ENCODE measurements at regions not wholly inside any gene's neighbourhood (a gene's known extent, or its start where the extent isn't known, plus 50 kb on each side); places are given as distances from the start of the nearest gene placed in this dataset.

DNA sequence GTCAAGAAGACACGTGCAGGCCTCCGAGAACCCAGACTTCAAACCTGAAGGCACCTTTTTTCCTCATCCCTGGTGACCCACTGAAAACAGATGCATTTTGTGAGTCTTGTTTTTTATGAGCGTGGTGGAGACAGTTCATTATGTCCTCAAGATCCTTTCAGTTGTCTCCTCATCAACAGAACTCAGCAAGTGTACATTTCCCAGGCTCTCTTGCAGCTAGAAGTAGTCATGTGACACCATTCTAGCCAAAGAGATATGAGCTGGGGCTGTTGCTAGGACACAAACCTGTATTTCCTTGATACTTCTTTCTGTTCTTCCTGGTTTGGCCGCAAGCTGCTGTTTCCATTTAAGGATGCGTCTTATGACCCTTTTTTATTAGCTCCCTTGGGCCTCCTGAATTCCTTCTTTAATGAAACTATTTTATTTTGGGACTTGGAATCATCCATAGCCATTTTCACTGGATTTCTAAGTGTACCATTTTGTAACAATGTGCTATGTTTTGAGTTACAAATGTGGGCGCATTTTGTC, 135.7 kb upstream of the FOXF1 start:
- DNase-seq (ENCODE audit: low read depth in 1 of 2, low spot score in 1 of 2) = no peak
- no peak overlapping the region for H3K4me3 ChIP-seq (replicated peaks; ENCODE audit: insufficient read depth, low read length)
- H3K27me3 ChIP-seq (ENCODE audit: insufficient read depth, poor library complexity, severe bottlenecking) = no peaks in the 10 kb centered on the region
- no peak overlapping the region for H3K27ac ChIP-seq (replicated peaks)
- TF ChIP-seq POLR2AphosphoS5 (IDR thresholded peaks at IDR 0.05; ENCODE audit: low read depth) (no peak), GABPA (IDR thresholded peaks at IDR 0.05; ENCODE audit: low read depth) (no peak)
- TF ChIP-seq, protein P1, sequence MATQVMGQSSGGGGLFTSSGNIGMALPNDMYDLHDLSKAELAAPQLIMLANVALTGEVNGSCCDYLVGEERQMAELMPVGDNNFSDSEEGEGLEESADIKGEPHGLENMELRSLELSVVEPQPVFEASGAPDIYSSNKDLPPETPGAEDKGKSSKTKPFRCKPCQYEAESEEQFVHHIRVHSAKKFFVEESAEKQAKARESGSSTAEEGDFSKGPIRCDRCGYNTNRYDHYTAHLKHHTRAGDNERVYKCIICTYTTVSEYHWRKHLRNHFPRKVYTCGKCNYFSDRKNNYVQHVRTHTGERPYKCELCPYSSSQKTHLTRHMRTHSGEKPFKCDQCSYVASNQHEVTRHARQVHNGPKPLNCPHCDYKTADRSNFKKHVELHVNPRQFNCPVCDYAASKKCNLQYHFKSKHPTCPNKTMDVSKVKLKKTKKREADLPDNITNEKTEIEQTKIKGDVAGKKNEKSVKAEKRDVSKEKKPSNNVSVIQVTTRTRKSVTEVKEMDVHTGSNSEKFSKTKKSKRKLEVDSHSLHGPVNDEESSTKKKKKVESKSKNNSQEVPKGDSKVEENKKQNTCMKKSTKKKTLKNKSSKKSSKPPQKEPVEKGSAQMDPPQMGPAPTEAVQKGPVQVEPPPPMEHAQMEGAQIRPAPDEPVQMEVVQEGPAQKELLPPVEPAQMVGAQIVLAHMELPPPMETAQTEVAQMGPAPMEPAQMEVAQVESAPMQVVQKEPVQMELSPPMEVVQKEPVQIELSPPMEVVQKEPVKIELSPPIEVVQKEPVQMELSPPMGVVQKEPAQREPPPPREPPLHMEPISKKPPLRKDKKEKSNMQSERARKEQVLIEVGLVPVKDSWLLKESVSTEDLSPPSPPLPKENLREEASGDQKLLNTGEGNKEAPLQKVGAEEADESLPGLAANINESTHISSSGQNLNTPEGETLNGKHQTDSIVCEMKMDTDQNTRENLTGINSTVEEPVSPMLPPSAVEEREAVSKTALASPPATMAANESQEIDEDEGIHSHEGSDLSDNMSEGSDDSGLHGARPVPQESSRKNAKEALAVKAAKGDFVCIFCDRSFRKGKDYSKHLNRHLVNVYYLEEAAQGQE (IDR thresholded peaks at IDR 0.05; ENCODE audit: insufficient replicate concordance, low read depth) = no peak

- Histone ChIP-seq H3K27me3 (ENCODE audit: insufficient read depth, poor library complexity, severe bottlenecking) (no peaks in the 10 kb centered on the region), H3K4me3 (replicated peaks; ENCODE audit: insufficient read depth, low read length) (no peak overlapping the region), H3K27ac (replicated peaks) (no peak overlapping the region)
- DNase-seq (ENCODE audit: low read depth in 1 of 2, low spot score in 1 of 2) = no peak
- no peak for TF ChIP-seq SPI1 (IDR thresholded peaks at IDR 0.05; ENCODE audit: borderline replicate concordance, low read depth)
- no peak for TF ChIP-seq GABPA (IDR thresholded peaks at IDR 0.05; ENCODE audit: low read depth)
- TF ChIP-seq POLR2AphosphoS5 (IDR thresholded peaks at IDR 0.05; ENCODE audit: low read depth) = no peak
- TF ChIP-seq, protein P1 (IDR thresholded peaks at IDR 0.05; ENCODE audit: insufficient replicate concordance, low read depth) = no peak
- TF ChIP-seq, protein P2, sequence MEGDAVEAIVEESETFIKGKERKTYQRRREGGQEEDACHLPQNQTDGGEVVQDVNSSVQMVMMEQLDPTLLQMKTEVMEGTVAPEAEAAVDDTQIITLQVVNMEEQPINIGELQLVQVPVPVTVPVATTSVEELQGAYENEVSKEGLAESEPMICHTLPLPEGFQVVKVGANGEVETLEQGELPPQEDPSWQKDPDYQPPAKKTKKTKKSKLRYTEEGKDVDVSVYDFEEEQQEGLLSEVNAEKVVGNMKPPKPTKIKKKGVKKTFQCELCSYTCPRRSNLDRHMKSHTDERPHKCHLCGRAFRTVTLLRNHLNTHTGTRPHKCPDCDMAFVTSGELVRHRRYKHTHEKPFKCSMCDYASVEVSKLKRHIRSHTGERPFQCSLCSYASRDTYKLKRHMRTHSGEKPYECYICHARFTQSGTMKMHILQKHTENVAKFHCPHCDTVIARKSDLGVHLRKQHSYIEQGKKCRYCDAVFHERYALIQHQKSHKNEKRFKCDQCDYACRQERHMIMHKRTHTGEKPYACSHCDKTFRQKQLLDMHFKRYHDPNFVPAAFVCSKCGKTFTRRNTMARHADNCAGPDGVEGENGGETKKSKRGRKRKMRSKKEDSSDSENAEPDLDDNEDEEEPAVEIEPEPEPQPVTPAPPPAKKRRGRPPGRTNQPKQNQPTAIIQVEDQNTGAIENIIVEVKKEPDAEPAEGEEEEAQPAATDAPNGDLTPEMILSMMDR (IDR thresholded peaks at IDR 0.05; ENCODE audit: insufficient read depth, low read length) = no peak
These were observed 135.0 kb upstream of the FOXF1 start for GRCh38 chr16:86375364-86375763.

GRCh38 chr16:86375851-86376250, 134.5 kb upstream of the FOXF1 start:
- Histone ChIP-seq H3K4me3 (replicated peaks; ENCODE audit: insufficient read depth, low read length) (no peak overlapping the region), H3K27ac (replicated peaks) (no peak overlapping the region), H3K27me3 (ENCODE audit: insufficient read depth, poor library complexity, severe bottlenecking) (no peaks in the 10 kb centered on the region)
- TF ChIP-seq POLR2AphosphoS5 (IDR thresholded peaks at IDR 0.05; ENCODE audit: low read depth) (no peak), GABPA (IDR thresholded peaks at IDR 0.05; ENCODE audit: low read depth) (no peak), SPI1 (IDR thresholded peaks at IDR 0.05; ENCODE audit: borderline replicate concordance, low read depth) (no peak)
- TF ChIP-seq, protein P1 (IDR thresholded peaks at IDR 0.05; ENCODE audit: insufficient replicate concordance, low read depth) = no peak
- TF ChIP-seq, protein P2 (IDR thresholded peaks at IDR 0.05; ENCODE audit: insufficient read depth, low read length) = no peak
- DNase-seq (ENCODE audit: low read depth in 1 of 2, low spot score in 1 of 2) = no peak

Measured in HL-60 (cell line).